GM19455 (cell line): ENCODE measurements at regions not wholly inside any gene's neighbourhood (a gene's known extent, or its start where the extent isn't known, plus 50 kb on each side); places are given as distances from the start of the nearest gene placed in this dataset.

ENCODE experiments used
- ATAC-seq: cut with Tn5 transposase; IDR thresholded peaks from one replicate; pipeline ENCODE4 v1.9.1; 2021; ENCODE audit not compliant: unreplicated experiment

- no peak for ATAC-seq
Measured at GRCh38 chrX:68930542-68931317, 101.9 kb downstream of the EFNB1 start.

GRCh38 chrX:68929332-68930150 is 100.7 kb downstream of the EFNB1 start:
- ATAC-seq = no peak

DNA sequence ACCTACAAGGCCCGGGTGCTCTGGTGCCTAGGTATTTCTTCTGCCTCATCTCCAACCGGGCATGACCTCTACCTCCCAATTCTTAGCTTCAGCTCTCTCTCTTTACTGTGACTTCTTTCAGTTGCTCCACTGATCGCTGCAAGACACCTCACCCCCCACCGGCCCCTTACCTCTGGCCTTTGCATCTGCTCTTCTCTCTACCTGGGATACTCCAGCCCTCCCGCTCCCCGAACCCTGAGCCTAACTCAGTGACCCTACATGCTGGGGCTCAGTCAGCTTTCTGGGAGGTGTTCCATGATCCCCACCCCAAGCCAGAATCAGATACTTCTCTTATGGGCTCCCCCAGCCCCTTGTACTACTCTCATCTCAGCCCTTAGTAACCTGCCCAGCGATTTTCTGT is 99.6 kb downstream of the EFNB1 start:
- ATAC-seq = no peak

DNA sequence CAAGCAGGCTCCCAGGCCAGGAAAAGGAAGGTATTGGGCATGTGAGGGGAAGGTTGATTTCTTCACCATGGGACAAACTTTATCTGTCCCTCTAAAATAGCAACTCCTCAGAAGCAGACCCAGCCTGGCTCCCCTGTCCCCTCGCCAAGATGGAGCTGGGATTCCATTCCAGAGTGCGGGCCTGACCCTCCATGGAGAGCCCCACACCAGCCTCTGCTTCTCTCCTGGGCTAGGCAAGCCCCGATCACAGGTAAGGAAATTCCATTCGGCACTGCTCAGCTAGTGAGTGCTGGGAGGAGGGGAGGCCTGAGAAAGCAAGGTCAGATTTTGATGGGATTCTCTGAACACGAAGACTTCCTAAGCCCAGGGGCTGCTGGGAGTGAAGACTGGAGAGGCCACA is 98.4 kb downstream of the EFNB1 start:
- no peak for ATAC-seq

- ATAC-seq = no peak
Measured at GRCh38 chrX:68923147-68923546, 94.3 kb downstream of the EFNB1 start.

DNA sequence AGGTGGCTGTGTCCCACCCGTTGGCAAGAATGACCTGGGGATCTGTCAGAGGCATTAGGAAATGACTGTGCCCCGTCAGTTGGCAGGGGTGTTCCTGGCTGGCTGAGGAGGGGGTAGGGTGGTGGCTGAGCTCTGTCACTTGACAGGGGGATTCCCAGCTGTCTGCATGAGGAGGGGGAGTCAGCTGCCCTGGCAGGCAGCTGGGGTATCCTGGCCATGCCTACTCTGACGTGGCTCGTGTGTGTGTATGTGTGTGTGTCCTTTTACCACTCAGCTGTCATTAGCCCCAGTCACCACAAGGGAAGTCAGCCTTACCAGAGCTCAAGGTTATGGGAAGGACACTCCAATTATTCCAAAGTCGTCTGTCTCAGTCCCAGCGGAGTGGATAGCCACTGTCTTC is 93.2 kb downstream of the EFNB1 start:
- no peak for ATAC-seq

DNA sequence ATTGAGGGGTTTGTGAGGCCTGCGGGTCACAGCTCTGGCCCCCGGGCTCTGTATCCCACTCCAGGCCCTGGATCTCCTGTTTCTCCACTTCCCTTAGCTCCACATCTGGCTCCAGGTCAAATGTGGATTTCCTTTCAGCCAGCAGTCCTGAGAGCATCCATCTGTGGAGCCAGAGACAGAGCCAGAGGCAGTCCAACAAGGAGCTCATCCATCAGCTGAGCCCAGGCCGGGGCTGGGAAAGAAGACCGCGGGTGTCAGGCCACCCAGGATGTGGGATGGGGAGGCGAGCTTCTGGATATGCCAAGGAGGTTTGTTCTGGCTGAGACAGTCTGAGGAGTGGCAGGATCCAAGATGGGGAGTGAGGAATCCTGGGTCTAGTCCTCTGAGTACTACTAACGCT is 91.7 kb downstream of the EFNB1 start:
- ATAC-seq = no peak

- no peak for ATAC-seq
Measured at GRCh38 chrX:68919707-68920106, 90.9 kb downstream of the EFNB1 start.

GRCh38 chrX:68918202-68918601 is 89.4 kb downstream of the EFNB1 start:
- ATAC-seq = no peak

- ATAC-seq = no peak
Measured at GRCh38 chrX:68917799-68918198, 89.0 kb downstream of the EFNB1 start.

DNA sequence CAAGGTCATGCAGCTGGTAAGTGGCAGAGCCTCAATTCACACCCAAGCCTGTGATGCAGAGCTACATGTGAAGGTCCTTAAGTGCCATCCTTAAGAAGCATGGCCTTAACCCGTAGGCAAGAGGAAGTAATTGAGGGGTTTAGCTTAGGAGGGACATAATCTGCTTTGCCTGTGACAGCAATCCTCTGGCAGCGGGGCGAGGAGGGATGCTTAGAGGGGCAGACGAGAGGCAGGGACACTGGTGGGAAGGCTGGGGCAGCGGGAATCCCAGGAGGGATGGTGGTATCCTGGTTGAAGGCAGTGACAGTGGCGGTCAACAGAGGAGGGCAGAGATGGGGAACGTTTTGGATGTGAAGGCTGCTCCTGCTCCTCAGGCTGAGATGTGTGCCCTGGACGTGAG is 88.1 kb downstream of the EFNB1 start:
- no peak for ATAC-seq

DNA sequence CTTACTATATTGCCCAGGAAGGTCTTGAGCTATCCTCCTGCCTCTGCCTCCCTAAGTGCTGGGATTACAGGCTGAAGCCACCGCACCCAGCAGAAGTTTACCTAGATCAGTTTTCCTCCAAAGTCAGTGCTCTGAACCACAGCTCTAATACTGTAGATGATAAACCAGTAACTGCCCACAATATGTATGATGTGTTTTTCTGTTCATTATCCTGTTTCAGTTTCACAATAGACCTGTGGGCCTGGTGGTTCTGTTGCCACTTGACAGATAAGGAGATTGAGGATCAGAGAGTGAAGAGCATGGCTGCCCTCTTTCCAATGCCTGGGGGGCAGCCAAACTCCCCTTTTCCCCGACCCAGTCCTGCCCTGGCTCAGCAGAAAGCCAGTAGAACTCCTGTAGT is 87.0 kb downstream of the EFNB1 start:
- ATAC-seq = no peak

- no peak for ATAC-seq
Measured at GRCh38 chrX:68914479-68914946, 85.7 kb downstream of the EFNB1 start.

- ATAC-seq = no peak
Measured at GRCh38 chrX:68913249-68913547, 84.4 kb downstream of the EFNB1 start.

DNA sequence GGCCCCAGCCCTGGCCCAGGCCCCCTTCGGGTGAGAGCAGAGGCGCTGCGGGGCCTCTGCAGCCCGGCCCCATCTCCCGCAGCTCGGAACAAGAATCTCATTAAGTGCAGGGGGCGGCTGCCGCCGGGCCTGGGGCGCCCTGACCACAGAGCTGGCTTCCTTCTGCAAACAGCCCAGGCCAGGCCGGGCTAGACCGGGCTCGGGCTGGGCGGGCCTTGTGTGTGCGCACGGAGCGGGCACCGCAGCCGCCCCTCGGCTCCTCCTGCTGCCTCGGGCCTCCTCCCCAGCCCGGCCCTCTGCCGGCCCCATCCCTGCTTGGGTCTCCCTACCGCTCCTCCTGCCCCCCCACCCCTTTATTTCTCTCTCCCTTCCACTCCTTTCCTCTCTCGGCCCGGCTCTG is 83.3 kb downstream of the EFNB1 start:
- no peak for ATAC-seq

DNA sequence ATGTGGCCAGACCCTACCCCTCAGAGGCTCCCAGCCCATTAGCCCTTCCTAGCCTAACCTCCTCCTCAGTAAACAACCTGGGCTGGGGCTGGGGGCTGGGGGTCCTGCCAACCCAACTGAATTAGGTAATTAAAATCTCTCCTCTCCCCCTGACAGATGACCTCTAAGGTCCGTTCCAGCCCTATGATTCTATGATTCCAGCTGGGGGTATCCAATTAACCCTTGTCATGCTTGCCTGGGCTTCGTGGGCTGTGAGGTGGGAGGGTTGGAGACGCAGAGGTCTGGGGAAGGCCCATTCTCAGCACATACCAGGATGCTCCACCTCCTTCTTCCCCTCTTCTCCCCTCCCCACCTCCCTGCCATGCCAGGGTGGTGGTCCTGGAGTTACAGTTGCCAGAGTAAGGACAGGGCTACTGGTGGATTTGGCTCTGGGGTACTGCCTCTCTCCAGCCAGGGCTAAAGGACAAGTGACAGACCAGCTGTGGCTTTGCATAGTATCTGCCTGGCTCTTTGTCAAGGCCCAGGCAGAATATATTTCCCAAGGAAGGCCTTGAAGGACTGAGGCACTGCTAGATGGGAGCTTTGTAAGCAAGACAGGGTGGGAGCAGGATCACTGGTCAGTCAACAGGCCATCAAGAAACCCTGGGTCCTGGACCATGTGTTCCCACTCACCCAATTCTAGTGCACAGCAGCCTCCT is 82.1 kb downstream of the EFNB1 start:
- ATAC-seq = no peak

DNA sequence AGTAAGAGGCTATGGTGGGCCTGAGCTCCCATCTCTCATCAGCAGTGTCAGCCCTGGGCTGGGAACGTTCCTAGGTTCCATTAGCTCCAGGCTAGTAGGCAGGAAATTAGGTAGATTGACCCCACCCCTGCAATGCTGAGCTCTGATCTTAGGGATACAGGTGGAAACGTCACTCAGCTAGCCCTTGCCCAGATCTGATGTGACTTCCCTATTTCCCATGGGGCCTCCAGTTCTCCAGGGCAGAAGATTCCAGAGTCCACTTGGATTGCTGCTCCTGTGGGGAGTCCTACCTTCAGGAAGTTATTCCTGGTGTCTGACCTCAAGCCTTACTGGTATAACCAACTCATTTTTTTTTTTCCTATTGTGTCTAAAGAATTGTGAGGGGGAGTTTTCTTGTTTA is 81.1 kb downstream of the EFNB1 start:
- ATAC-seq = no peak

GRCh38 chrX:68908071-68908470 is 79.2 kb downstream of the EFNB1 start:
- ATAC-seq = no peak

- ATAC-seq = no peak
Measured at GRCh38 chrX:68902706-68903504, 74.1 kb downstream of the EFNB1 start.

DNA sequence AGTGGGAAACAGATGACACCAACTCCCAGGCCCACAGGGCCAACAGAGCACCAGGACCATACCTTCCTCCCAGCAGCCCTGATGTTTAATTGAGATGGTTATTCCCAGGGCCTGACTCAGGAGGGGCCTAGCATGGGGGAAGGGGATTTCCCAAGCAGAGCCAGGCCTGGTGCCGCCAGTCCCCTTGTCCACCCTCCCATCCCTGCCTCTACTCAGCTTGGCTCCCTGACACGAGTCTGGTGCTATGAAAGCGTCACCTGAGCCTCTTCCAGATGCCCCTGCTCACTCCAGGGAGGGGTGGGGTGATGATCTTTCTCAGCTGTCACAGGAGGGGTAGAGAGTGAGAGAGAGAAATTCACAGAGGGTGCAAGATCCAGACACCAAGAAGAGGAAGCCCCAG is 72.7 kb downstream of the EFNB1 start:
- ATAC-seq = no peak

DNA sequence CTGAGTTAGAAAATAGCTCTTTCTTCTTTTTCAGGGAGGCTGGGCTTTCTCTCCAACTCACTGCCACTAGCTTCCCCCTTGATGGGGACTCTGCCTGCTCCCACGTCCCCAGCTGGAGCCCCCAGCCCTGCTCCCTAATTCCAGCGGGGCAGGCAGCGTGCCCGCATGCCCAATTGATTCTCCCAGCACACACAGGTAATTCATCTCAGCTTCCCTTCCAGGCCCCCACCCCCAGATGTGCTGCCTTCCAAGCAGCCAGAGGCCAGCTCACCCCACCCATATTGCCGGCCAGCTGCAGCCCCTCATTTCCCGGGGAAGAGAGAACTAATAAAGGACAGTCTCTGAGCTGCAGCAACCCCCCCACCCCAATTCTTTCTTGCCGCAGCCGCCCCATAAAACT is 69.8 kb downstream of the EFNB1 start:
- ATAC-seq = no peak
